Globus pallidus (tissue), 1 donor: ENCODE measurements at regions not wholly inside any gene's neighbourhood (a gene's known extent, or its start where the extent isn't known, plus 50 kb on each side); places are given as distances from the start of the nearest gene placed in this dataset.
A peak's percentile ranks its signal among the peaks of the same experiment; 100 is the strongest.

Experiments used
- DNase-seq: peaks from one replicate; pipeline ENCODE4 v3.0.0-alpha.2; 2015; ENCODE audit warnings: low spot score

GRCh38 chr9:107431461-107431860, 58.1 kb downstream of the KLF4 start:
- DNase-seq, result no peak

DNA sequence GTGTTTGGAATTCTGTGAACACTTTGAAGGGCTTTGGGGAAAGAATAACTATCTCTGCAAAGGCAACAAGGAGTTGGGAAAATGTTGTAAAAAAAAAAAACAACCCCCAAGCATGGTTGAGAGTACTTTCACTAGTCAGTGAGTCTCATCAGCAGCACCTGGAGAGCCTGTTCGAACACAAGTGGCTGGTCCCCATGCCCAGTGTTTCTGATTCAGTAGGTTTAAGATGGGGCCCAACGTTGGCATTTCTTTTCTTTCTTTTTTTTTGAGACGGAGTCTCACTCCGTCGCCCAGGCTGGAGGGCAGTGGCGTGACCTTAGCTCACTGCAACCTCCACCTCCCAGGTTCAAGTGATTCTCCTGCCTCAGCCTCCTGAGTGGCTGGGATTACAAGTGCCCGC, 59.5 kb downstream of the KLF4 start:
- no peak for DNase-seq

DNA sequence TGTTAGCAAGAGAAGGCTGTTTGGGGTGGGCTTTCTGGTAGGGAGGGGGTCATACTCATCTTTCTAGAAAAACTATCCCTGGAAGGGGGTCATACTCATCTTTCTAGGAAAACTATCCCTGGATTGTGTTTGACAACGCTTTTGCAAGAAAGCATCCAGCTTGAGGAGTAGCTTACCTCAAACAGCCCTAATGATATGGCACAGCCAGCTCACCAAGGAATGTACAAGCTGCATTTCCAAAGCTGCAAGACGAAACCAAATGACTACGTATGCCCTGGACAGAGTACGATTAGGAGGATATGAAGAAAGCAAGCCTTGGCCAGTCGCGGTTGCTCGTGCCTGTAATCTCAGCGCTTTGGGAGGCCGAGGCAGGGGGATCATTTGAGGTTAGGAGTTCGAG, 63.4 kb downstream of the KLF4 start:
- no peak for DNase-seq

DNA sequence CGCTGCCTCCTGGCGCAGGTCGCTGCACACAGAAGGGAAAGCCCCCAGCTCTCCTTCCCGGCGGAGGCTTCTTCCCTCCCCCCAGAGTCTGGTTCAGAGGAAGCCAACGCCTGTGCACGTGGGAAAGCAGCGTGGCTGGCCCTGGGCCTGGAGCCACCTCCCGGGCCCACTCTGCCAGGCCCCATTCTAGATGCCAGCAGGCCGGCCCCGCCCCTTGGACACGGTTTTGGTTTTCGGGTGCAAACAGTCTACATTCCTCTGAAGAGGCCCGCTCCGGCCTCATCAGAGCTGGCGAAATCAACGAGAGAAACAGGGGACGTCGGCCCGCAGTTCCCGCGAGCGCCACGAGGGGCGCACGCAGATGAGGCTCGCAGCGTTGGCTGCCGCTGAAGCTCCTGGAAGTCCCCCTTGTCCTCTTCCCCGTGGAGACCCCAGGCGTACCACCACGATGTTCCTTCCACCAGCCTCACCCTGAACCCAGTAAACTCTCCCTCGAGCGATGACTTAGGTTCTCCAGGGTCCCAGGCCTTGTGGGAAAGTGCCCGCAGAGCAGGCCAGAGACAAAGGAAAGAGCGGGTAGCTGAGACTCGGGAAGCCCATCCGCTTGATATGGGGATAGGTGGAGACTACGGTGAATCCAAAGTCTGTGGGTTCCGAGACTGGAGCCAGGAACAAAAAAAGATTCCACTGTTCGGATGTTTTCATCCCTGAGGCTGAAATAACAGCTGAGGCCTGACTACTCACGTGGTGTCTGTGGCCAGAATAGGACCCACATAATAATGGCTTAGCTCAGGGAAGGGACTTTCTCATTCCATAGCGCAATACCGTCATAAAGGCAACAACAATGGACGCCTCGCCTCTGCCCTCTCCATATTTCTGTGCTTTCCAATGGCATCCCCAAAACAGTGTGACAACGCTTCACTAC, 64.2 kb downstream of the KLF4 start:
- DNase-seq, result peak; percentile 27

- DNase-seq, result no peak
These were observed 66.0 kb downstream of the KLF4 start for GRCh38 chr9:107423540-107423939.

- peak; percentile 29 for DNase-seq
These were observed 67.1 kb downstream of the KLF4 start for GRCh38 chr9:107422189-107423185.

DNA sequence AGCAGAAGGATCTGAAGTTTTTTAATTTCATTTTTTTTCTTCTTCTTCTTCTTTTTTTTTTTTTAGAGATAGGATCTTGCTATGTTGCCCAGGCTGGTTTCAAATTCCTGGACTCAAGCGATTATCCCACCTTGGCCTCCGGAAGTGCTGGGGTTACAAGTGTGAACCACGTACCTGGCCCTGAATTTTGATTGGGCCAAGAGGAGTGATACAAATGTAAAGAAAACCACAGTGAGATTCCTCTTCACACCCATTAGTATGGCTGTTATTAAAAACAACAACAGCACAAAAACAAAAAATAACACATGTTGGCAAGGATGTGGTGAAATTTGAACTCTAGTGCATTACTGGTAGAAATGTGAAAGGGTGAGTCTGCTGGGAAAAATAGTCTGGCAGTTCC, 79.1 kb downstream of the KLF4 start:
- DNase-seq, result no peak

- DNase-seq, result no peak
These were observed 79.8 kb downstream of the KLF4 start for GRCh38 chr9:107409581-107410389.

DNA sequence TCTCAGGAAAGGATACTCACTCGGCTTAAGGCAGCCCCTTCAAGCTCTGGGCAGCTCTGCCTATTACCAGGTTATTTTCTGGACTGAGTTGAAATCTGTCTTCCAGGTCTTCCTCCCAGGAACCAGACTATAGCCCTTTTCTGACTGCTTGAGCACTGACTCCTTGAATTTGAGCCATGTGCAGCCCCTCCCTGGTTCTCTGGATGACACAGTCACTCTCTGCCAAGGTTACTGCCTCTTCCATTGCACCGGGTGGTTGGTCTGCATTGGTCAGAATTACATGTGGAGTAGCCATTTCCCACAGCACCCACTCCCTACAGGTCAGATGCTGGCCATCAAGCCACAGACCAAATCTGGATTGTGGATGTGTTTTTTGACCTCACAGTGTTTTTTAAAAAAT, 81.9 kb downstream of the KLF4 start:
- no peak for DNase-seq

DNA sequence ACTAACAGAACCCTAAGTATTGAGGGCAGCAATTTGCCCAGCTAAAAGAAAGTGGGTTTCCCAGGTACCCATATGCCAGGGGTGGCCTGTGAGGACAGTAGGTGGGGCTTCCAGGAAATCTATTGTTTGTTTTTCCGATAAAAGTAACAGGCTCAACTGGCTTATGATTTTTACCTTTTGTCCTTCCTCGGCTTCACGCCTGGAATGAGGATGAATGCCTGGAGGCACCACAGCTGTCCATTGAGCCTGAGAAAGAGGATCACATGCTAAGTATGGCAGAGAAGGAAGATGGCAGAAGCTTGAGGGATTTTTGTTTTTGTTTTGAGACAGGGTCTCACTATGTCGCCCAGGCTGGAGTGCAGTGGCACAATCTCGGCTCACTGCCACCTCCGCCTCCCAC, 84.1 kb downstream of the KLF4 start:
- DNase-seq, result no peak

DNA sequence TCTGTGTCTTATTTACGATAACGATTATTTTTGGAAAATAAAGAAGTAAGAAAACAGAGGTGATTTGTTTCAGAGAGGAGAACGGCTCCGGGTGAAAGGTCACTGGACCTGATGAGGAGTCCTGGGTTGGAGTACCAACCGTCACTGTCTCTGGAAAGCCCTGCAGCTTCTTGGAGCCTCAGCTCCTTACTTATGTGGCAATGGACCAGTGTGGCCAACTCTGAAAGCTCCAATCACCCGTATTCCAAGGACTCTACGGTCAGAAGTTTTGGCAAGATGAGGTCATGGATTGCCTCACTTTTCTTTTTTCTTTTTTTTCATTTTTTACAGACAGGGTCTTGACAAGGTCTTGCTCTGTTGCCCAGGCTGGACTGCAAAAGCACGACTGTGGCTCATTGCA, 84.8 kb downstream of the KLF4 start:
- DNase-seq, result no peak

- DNase-seq, result no peak
These were observed 85.4 kb downstream of the KLF4 start for GRCh38 chr9:107404161-107404560.

GRCh38 chr9:107397076-107398044, 92.2 kb downstream of the KLF4 start:
- no peak for DNase-seq

- DNase-seq, result no peak
These were observed 95.3 kb downstream of the KLF4 start for GRCh38 chr9:107394264-107394663.

DNA sequence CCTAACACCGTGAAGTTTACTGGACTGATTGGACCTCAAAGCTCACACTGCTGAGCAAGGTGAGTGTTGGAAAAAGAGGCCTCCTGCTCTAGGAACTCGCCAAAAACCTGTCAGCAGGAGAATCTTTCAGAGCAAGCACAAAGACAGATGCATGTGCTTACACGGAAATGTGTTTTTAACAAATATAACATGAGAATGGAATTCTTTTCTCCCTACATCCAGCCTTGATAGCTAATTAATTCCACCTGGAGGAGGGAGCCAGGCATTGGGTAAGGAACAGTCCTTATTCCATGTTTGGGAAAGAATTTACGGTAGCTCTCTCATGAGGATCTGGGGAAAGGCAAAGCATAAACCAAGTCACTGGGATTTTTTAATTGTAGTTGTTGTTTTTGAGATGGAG, 98.8 kb downstream of the KLF4 start:
- DNase-seq, result no peak

DNA sequence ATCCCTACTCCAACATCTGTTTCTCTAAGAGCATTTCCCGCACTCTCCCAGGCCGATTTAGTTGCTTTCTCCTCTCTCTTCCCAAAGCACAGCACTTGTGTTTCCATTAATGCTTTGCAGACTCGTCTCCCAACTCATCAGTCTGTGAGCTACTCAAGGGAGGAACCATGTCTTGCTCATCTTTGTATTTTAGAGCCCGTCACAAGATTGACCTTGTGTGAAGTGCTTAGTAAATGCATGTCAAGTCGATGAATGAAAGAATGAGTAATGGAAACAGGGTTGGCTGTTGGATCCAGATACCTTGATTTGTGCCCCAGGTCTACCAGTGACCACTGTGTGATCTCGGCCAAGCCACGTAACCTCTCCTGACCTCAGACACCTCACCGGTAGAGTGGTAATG, 99.3 kb downstream of the KLF4 start:
- DNase-seq, result no peak

GRCh38 chr9:107389617-107390071, 99.9 kb downstream of the KLF4 start:
- no peak for DNase-seq

DNA sequence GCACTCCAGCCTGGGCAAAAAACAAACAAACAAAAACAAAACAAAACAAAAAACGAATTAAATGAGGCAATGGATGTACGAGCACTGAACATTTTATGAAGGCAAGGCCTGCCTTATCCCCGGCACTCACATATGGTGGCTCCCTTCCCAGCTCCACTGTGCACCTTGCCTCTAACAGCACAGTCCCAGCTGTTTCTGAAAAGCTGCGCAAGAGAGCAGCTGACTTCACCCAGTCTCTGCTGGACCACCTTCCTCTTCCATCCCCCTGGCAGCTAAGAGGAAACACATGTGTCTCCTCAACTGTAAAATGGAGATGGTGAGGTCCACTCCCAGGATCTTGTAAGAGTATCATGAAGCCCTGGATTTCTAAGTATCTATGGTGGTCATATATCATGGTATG, 100.7 kb downstream of the KLF4 start:
- DNase-seq, result no peak

DNA sequence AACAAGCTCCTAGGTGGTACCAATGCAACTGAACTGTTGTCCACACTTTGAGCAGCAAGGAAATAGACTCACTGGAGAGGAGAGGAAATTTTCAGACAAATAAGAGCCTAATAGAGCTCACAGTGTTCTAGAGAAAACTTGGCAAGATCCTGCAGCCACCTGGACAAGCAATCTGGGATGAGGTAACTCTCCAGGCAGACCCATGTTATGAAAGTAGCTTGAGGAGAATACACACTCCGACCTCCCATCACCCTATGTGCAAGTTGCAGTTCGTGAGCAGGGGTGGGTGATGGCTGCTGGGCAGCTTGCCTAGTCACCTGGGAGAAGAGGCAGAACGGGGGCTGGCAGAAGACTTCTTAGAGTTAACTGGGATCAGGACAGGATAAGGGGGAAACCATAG, 102.2 kb downstream of the KLF4 start:
- no peak for DNase-seq

DNA sequence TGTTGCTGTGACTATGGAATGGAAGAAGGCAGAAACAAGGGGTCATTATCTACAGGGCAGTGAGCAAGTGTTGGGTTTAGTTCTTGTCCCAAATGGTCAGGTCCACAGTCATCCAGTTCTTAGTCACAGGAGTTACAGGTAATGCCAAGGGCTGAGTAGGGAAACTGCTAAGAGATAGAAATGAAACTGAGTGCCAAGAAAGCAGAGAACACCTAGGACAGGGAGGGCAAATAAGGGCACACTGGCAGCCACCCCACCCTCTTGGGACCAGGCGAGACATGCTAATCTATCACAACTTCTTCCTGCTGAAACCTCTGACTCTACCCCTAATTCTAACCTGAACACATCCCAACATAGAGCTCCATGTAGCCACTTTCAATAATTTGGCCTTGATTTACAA, 103.2 kb downstream of the KLF4 start:
- no peak for DNase-seq
